GM23338 (cell line): ENCODE measurements at regions not wholly inside any gene's neighbourhood (a gene's known extent, or its start where the extent isn't known, plus 50 kb on each side); places are given as distances from the start of the nearest gene placed in this dataset.

Experiments used
- ATAC-seq: fragments of 200-7000 bp; cut with Tn5 transposase; 3 replicates; pipeline ENCODE4 v1.9.1; 2020
- DNase-seq: peaks from one replicate; pipeline ENCODE4 v3.0.0-alpha.2; 2015; ENCODE audit warnings: low spot score
- H2AFZ ChIP-seq: fragments of 200-600 bp; sonication (generic); 2 replicates; pipeline ENCODE4 v1.8.0; 2016; ENCODE audit warnings: antibody characterized with exemption, mild to moderate bottlenecking, moderate library complexity
- H3F3A ChIP-seq: fragments of 200-600 bp; sonication (generic); replicated peaks from 2 replicates; pipeline ENCODE4 v1.8.0; 2017; ENCODE audit warnings: antibody characterized with exemption, mixed run types, low read depth
- H3K27ac ChIP-seq: fragments of 200-600 bp; sonication (generic); 2 replicates; pipeline ENCODE4 v1.6.1; 2016; ENCODE audit warnings: low read depth
- H3K27me3 ChIP-seq: fragments of 200-600 bp; sonication (generic); 2 replicates; pipeline ENCODE4 v1.8.0; 2016; ENCODE audit warnings: mild to moderate bottlenecking, mixed run types, moderate library complexity; ENCODE audit not compliant: insufficient read depth
- H3K36me3 ChIP-seq: fragments of 200-600 bp; sonication (generic); 2 replicates; pipeline ENCODE4 v1.8.0; 2016; ENCODE audit warnings: mild to moderate bottlenecking; ENCODE audit not compliant: insufficient read depth
- H3K4me1 ChIP-seq: fragments of 200-600 bp; sonication (generic); 2 replicates; pipeline ENCODE4 v1.8.0; 2016; ENCODE audit warnings: mild to moderate bottlenecking, moderate library complexity; ENCODE audit not compliant: insufficient read depth
- H3K4me2 ChIP-seq: fragments of 200-600 bp; sonication (generic); 2 replicates; pipeline ENCODE4 v1.7.1; 2017; ENCODE audit warnings: mixed run types
- H3K4me3 ChIP-seq: fragments of 200-600 bp; sonication (generic); 2 replicates; pipeline ENCODE4 v1.6.1; 2016; ENCODE audit warnings: mixed run types
- H3K79me2 ChIP-seq: fragments of 200-600 bp; sonication (generic); replicated peaks from 2 replicates; pipeline ENCODE4 v1.8.0; 2017; ENCODE audit warnings: mild to moderate bottlenecking; ENCODE audit not compliant: insufficient read depth
- H3K9me2 ChIP-seq: fragments of 200-600 bp; sonication (generic); 2 replicates; pipeline ENCODE4 v1.8.0; 2017; ENCODE audit not compliant: insufficient read depth
- H4K20me1 ChIP-seq: fragments of 200-600 bp; sonication (generic); replicated peaks from 2 replicates; pipeline ENCODE4 v1.8.0; 2017; ENCODE audit warnings: mild to moderate bottlenecking; ENCODE audit not compliant: insufficient read depth
- H3K27ac Mint-ChIP-seq: 2 replicates; pipeline ENCODE4 v1.8.0; 2020; ENCODE audit warnings: inconsistent platforms, mild to moderate bottlenecking, moderate library complexity, mixed read lengths
- H3K27me3 Mint-ChIP-seq: 3 replicates; pipeline ENCODE4 v1.8.0; 2022; ENCODE audit warnings: low read depth, mild to moderate bottlenecking, moderate library complexity, mixed read lengths, inconsistent platforms; ENCODE audit not compliant: insufficient read depth, poor library complexity
- H3K36me3 Mint-ChIP-seq: 3 replicates; pipeline ENCODE4 v1.8.0; 2021; ENCODE audit warnings: low read depth, mild to moderate bottlenecking, inconsistent platforms, moderate library complexity, mixed read lengths
- H3K4me1 Mint-ChIP-seq: 3 replicates; pipeline ENCODE4 v1.8.0; 2020; ENCODE audit warnings: mild to moderate bottlenecking, inconsistent platforms, mixed read lengths
- H3K4me3 Mint-ChIP-seq: 3 replicates; pipeline ENCODE4 v1.8.0; 2021; ENCODE audit warnings: moderate library complexity, mild to moderate bottlenecking, inconsistent platforms, mixed read lengths
- H3K9me3 Mint-ChIP-seq: 3 replicates; pipeline ENCODE4 v1.8.0; 2020; ENCODE audit warnings: moderate library complexity, mild to moderate bottlenecking, inconsistent platforms, mixed read lengths
- CREB1 ChIP-seq: fragments of 250-450 bp; sonication (Bioruptor Pico); IDR thresholded peaks from 2 replicates; pipeline ENCODE4 v1.5.0; 2020; ENCODE audit warnings: low read depth, mild to moderate bottlenecking, moderate library complexity
- CTCF ChIP-seq, 2 experiments: fragments of 200-600 bp in 1 of 2; sonication (generic) in 1 of 2; conservative IDR thresholded peaks; 2 replicates each; pipeline versions ENCODE4 v1.5.1 to v1.6.1; 2016 to 2017; ENCODE audit warnings: antibody characterized with exemption in 2 of 2, low read depth in 2 of 2, mild to moderate bottlenecking in 2 of 2, moderate library complexity in 1 of 2
- ETS1 ChIP-seq: IDR thresholded peaks from 2 replicates; pipeline ENCODE4 v1.6.1; 2016; ENCODE audit warnings: antibody characterized with exemption
- EZH2 ChIP-seq: fragments of 200-600 bp; sonication (generic); IDR thresholded peaks from one replicate; pipeline ENCODE4 v1.8.0; 2017; ENCODE audit warnings: antibody characterized with exemption, mild to moderate bottlenecking, low read depth; ENCODE audit not compliant: unreplicated experiment
- EZH2phosphoT487 ChIP-seq: fragments of 200-600 bp; sonication (generic); IDR thresholded peaks from one replicate; pipeline ENCODE4 v1.8.1; 2018; ENCODE audit warnings: antibody characterized with exemption; ENCODE audit not compliant: unreplicated experiment
- JUNB ChIP-seq: IDR thresholded peaks from one replicate; pipeline ENCODE4 v1.6.1; 2016; ENCODE audit warnings: antibody characterized with exemption; ENCODE audit not compliant: unreplicated experiment
- NANOG ChIP-seq: IDR thresholded peaks from 2 replicates; pipeline ENCODE4 v1.6.1; 2016; ENCODE audit warnings: antibody characterized with exemption, borderline replicate concordance
- POLR2AphosphoS5 ChIP-seq: IDR thresholded peaks from 2 replicates; pipeline ENCODE4 v1.6.1; 2016; ENCODE audit warnings: antibody characterized with exemption, low read depth
- REST ChIP-seq: IDR thresholded peaks from one replicate; pipeline ENCODE4 v1.6.1; 2018; ENCODE audit warnings: antibody characterized with exemption; ENCODE audit not compliant: unreplicated experiment
- STAT1 ChIP-seq: IDR thresholded peaks from one replicate; pipeline ENCODE4 v1.6.1; 2016; ENCODE audit warnings: antibody characterized with exemption; ENCODE audit not compliant: unreplicated experiment
- ZNF114 ChIP-seq: fragments of 250-450 bp; sonication (Bioruptor Pico); IDR thresholded peaks from 2 replicates; pipeline ENCODE4 v1.5.0; 2020; ENCODE audit warnings: mild to moderate bottlenecking, moderate library complexity
- ZNF331 ChIP-seq: fragments of 250-450 bp; sonication (Bioruptor Pico); IDR thresholded peaks from 2 replicates; pipeline ENCODE4 v1.5.0; 2020; ENCODE audit warnings: low read depth, mild to moderate bottlenecking, moderate library complexity
- ZNF462 ChIP-seq: fragments of 250-450 bp; sonication (Bioruptor Pico); IDR thresholded peaks from 2 replicates; pipeline ENCODE4 v1.5.0; 2020; ENCODE audit warnings: mild to moderate bottlenecking, moderate library complexity

- Mint-ChIP-seq H3K9me3 (peaks cover 28% of the 10 kb centered on the region), H3K4me3 (no peak overlapping the region), H3K36me3 (peaks cover 22% of the 10 kb centered on the region), H3K4me1 (no peaks in the 10 kb centered on the region), H3K27ac (no peak overlapping the region), H3K27me3 (no peaks in the 10 kb centered on the region)
- Histone ChIP-seq H3K4me3 (no peak overlapping the region), H3K4me2 (no peak overlapping the region), H3K27ac (no peak overlapping the region), H4K20me1 (no peaks in the 10 kb centered on the region), H3K79me2 (no peaks in the 10 kb centered on the region), H3K36me3 (0 out of 2 replicates have a peak, but pooled peaks cover 4% of the 10 kb centered on the region), H3K4me1 (no peaks in the 10 kb centered on the region), H3F3A (no peaks in the 10 kb centered on the region), H3K9me2 (0 out of 2 replicates have a peak, but pooled peaks cover 3% of the 10 kb centered on the region), H2AFZ (no peak overlapping the region), H3K27me3 (no peaks in the 10 kb centered on the region)
- DNase-seq (no peak), ATAC-seq (no peak)
- TF ChIP-seq STAT1 (no peak), CTCF (conservative IDR thresholded peaks at IDR 0.05; ENCODE audit: low read depth in 2 of 2) (no peak), REST (no peak), EZH2phosphoT487 (no peak), ZNF114 (no peak), ZNF462 (CRISPR knock-in tag) (no peak), ZNF331 (CRISPR knock-in tag) (no peak), EZH2 (no peak), JUNB (no peak), POLR2AphosphoS5 (no peak), NANOG (no peak), ETS1 (no peak), CREB1 (no peak)
Measured at GRCh38 chr9:79087133-79087532, 484.6 kb upstream of the TLE4 start.
